ENCODE measurements at regions not wholly inside any gene's neighbourhood (a gene's known extent, or its start where the extent isn't known, plus 50 kb on each side); places are given as distances from the start of the nearest gene placed in this dataset.

DNA sequence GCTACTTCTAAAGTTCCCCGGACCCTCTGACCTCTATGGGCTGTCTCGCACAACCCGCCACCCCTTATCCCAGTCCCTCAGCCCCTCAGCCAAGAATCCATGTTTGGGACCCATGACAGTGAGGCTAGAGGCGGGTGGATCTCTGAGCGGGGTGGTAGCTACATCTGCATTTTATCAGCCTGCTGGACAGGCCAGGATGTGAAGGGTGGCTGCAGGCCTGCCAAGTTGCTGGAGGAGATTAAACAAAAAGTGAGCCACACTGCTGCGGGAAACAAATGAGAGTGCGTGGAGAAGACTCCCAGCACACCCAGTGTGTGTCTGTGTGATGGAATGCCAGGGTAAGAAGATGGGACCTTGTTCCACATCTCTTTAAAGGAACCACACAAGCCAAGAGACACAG lies 51.1 kb upstream of the SPATA12 start:
- TF ChIP-seq ZNF274 (IDR thresholded peaks at IDR 0.05; ENCODE audit: borderline replicate concordance, extremely low read depth, low read length) = no peak
- no peak for TF ChIP-seq FOSL1 (IDR thresholded peaks at IDR 0.05; ENCODE audit: insufficient read depth, low read depth, low read length)
- TF ChIP-seq BCL11A (IDR thresholded peaks at IDR 0.05; ENCODE audit: low read depth in 2 of 2, low read length in 2 of 2) = no peak
- no peak for TF ChIP-seq POLR2A (IDR thresholded peaks at IDR 0.05; ENCODE audit: control extremely low read depth in 1 of 2, low read depth in 2 of 2, low read length in 2 of 2)
- no peak for TF ChIP-seq RAD21 (IDR thresholded peaks at IDR 0.05 in 1 of 2, conservative IDR thresholded peaks at IDR 0.05 in 1 of 2; ENCODE audit: low read depth in 2 of 2, low read length in 2 of 2)
- no peak for TF ChIP-seq MAFK (IDR thresholded peaks at IDR 0.05; ENCODE audit: low read depth, low read length)
- no peak for TF ChIP-seq KDM1A (IDR thresholded peaks at IDR 0.05; ENCODE audit: borderline replicate concordance, low read length)
- TF ChIP-seq RBBP5 (IDR thresholded peaks at IDR 0.05; ENCODE audit: borderline replicate concordance, low read depth, low read length) = no peak
- no peak for TF ChIP-seq SP4 (IDR thresholded peaks at IDR 0.05; ENCODE audit: low read length)
- TF ChIP-seq HDAC6 (IDR thresholded peaks at IDR 0.05; ENCODE audit: low read depth, low read length) = no peak
- no peak for TF ChIP-seq SIRT6 (IDR thresholded peaks at IDR 0.05; ENCODE audit: low read length)
- no peak for TF ChIP-seq RFX5 (IDR thresholded peaks at IDR 0.05; ENCODE audit: borderline replicate concordance, low read depth, low read length)
- H3K14ac ChIP-seq (ENCODE audit: insufficient read length) = no peak overlapping the region
- 0 out of 8 replicates have a peak, but pooled peaks cover 0 to 3% (median 0%) of the 10 kb centered on the region in 4 experiments for H3K36me3 ChIP-seq (ENCODE audit: control insufficient read depth in 2 of 4, insufficient read depth in 4 of 4, low read length in 3 of 4)
- H3K27me3 ChIP-seq (replicated peaks in 1 of 4; ENCODE audit: control insufficient read depth in 3 of 4, extremely low read depth in 1 of 4, insufficient read depth in 3 of 4, low read length in 3 of 4) = no peaks in the 10 kb centered on the region
- FAIRE-seq = no peak
- H4K5ac ChIP-seq (ENCODE audit: insufficient read length, low read depth, low read length) = no peak overlapping the region
- H4K8ac ChIP-seq (ENCODE audit: extremely low read depth, insufficient read depth, low read length) = no peak overlapping the region
- no peak overlapping the region for H4K91ac ChIP-seq (replicated peaks; ENCODE audit: insufficient read length, low read length)
- H3K79me1 ChIP-seq (ENCODE audit: low read depth, low read length) = no peaks in the 10 kb centered on the region
- H3K4me1 ChIP-seq (replicated peaks in 1 of 4; ENCODE audit: control insufficient read depth in 3 of 4, insufficient read depth in 4 of 4, low read length in 3 of 4) = peaks cover 2 to 8% (median 4%) of the 10 kb centered on the region in 4 experiments; a peak in 3 of 7 replicates
- no peak overlapping the region for H3K56ac ChIP-seq (replicated peaks; ENCODE audit: insufficient read length, low read depth, low read length)
- H3K4me3 ChIP-seq (ENCODE audit: extremely low read depth in 1 of 4, insufficient read depth in 2 of 4, low read depth in 3 of 4, low read length in 4 of 4) = no peak overlapping the region
- H3K9ac ChIP-seq (replicated peaks in 1 of 4; ENCODE audit: extremely low read depth in 1 of 4, low read depth in 3 of 4, low read length in 3 of 4) = no peak overlapping the region
- no peak overlapping the region for H2BK15ac ChIP-seq (ENCODE audit: low read length)
- DNase-seq (ENCODE audit: low read depth in 1 of 2, low spot score in 2 of 2) = no peak
- WGBS, 2 experiments (ENCODE audit: extremely low coverage in 1 of 2, insufficient coverage in 1 of 2, insufficient read length in 1 of 2, insufficient replicate concordance in 2 of 2, low coverage in 1 of 2, low lambda C conversion rate in 2 of 2, missing lambda C conversion rate in 1 of 2) = 86% methylated on average over 7 of the region's 7 CpGs; no CpG with 5 or more reads in 1 of the 2 experiments
- ChIA-PET CTCF (ENCODE audit: partially characterized antibody) (interaction anchor here (0.6 to 6.9 kb wide), 9 partner anchors 10 to 307 kb away, joined by 3 to 63 read pairs (median 5); no protein-coding TSS in a partner anchor), POLR2A (ENCODE audit: partially characterized antibody) (no interaction called here)
- no peak overlapping the region for H2BK12ac ChIP-seq (ENCODE audit: low read depth, low read length)
- H3K4me2 ChIP-seq (ENCODE audit: insufficient read depth in 1 of 2, low read depth in 2 of 2, low read length in 2 of 2) = no peak overlapping the region
- H3K4ac ChIP-seq (replicated peaks; ENCODE audit: insufficient read length, low read depth, low read length) = no peak overlapping the region
- H2BK5ac ChIP-seq (ENCODE audit: low read depth, low read length) = no peak overlapping the region
- no peak overlapping the region for H2BK20ac ChIP-seq (ENCODE audit: low read length)
- peaks cover 0 to 7% of the 10 kb centered on the region in 2 experiments; a peak in 1 of 4 replicates for H3K9me3 ChIP-seq (ENCODE audit: insufficient read depth in 2 of 2, low read depth in 1 of 2, low read length in 1 of 2)
- no peaks in the 10 kb centered on the region for H3K23me2 ChIP-seq (ENCODE audit: low read depth, low read length)
- no peaks in the 10 kb centered on the region for H3K79me2 ChIP-seq (ENCODE audit: control insufficient read depth in 1 of 2, insufficient read depth in 2 of 2, low read length in 2 of 2)
- H3K27ac ChIP-seq (ENCODE audit: low read depth, low read length) = no peak overlapping the region
- H2AK5ac ChIP-seq (ENCODE audit: low read depth, low read length) = no peak overlapping the region
- H2AFZ ChIP-seq (ENCODE audit: low read length) = no peak overlapping the region
- no peak overlapping the region for H2BK120ac ChIP-seq (replicated peaks; ENCODE audit: low read depth, low read length)
- H3K23ac ChIP-seq (ENCODE audit: insufficient read length) = no peak overlapping the region
- no peak overlapping the region for H3K18ac ChIP-seq (ENCODE audit: extremely low read depth, low read length)
- no peaks in the 10 kb centered on the region for H4K20me1 ChIP-seq (replicated peaks in 1 of 2; ENCODE audit: control insufficient read depth in 1 of 2, insufficient read depth in 2 of 2, low read length in 2 of 2)
